ENCODE measurements at regions not wholly inside any gene's neighbourhood (a gene's known extent, or its start where the extent isn't known, plus 50 kb on each side); places are given as distances from the start of the nearest gene placed in this dataset.

- Histone ChIP-seq H3K4me3 (ENCODE audit: low read depth, low read length) (no peak overlapping the region), H3K36me3 (ENCODE audit: control insufficient read depth, insufficient read depth, low read length) (no peaks in the 10 kb centered on the region), H3K9me3 (no peaks in the 10 kb centered on the region), H3K4me1 (peaks cover 4% of the 10 kb centered on the region; the same call in 1 of the 2 replicates), H3K27me3 (replicated peaks; ENCODE audit: control insufficient read depth, insufficient read depth, low read length) (no peaks in the 10 kb centered on the region)
- intact Hi-C loops (cut with micrococcal nuclease; ENCODE audit: unreplicated experiment): loop anchor here (1.0 kb wide), 1 partner anchor 92 kb away; no protein-coding TSS in a partner anchor
- no peak overlapping the region for H3K27ac Mint-ChIP-seq (ENCODE audit: unreplicated experiment)
- no peaks in the 10 kb centered on the region for H3K36me3 Mint-ChIP-seq (ENCODE audit: insufficient read depth, unreplicated experiment)
- no peaks in the 10 kb centered on the region for H3K27me3 Mint-ChIP-seq (ENCODE audit: insufficient read depth, unreplicated experiment)
- ChIA-PET POLR2A (no interaction called here), CTCF (interaction anchor here (0.7 kb wide), 1 partner anchor 57 kb away, joined by 4 read pairs; the partner anchor contains the start of gene LRAT)
- BruUV-seq (replicated peaks): no TSS peak
- peak in 1 of 2 experiments; percentile 32 for TF ChIP-seq CTCF (IDR thresholded peaks at IDR 0.05; ENCODE audit: insufficient read depth in 1 of 2, low read depth in 1 of 2, low read length in 1 of 2, severe bottlenecking in 1 of 2, unreplicated experiment in 1 of 2)
- no peak for DNase-seq
- no peak overlapping the region for H3K4me3 Mint-ChIP-seq (ENCODE audit: unreplicated experiment)
- no peaks in the 10 kb centered on the region for H3K9me3 Mint-ChIP-seq (ENCODE audit: unreplicated experiment)
- peaks cover 11% of the 10 kb centered on the region for H3K4me1 Mint-ChIP-seq (ENCODE audit: low read depth, unreplicated experiment)
Measured at GRCh38 chr4:154686838-154687237, 57.0 kb upstream of the LRAT start.

GRCh38 chr4:154687840-154688239 is 56.0 kb upstream of the LRAT start:
- no peaks in the 10 kb centered on the region for H3K27me3 Mint-ChIP-seq (ENCODE audit: insufficient read depth, unreplicated experiment)
- Histone ChIP-seq H3K9me3 (no peaks in the 10 kb centered on the region), H3K4me1 (peaks cover 4% of the 10 kb centered on the region; the same call in 1 of the 2 replicates), H3K36me3 (ENCODE audit: control insufficient read depth, insufficient read depth, low read length) (no peaks in the 10 kb centered on the region), H3K27me3 (replicated peaks; ENCODE audit: control insufficient read depth, insufficient read depth, low read length) (no peaks in the 10 kb centered on the region), H3K4me3 (ENCODE audit: low read depth, low read length) (no peak overlapping the region)
- no peak for TF ChIP-seq CTCF (IDR thresholded peaks at IDR 0.05; ENCODE audit: insufficient read depth in 1 of 2, low read depth in 1 of 2, low read length in 1 of 2, severe bottlenecking in 1 of 2, unreplicated experiment in 1 of 2)
- no peak overlapping the region for H3K4me3 Mint-ChIP-seq (ENCODE audit: unreplicated experiment)
- intact Hi-C loops (cut with micrococcal nuclease; ENCODE audit: unreplicated experiment): no loop called here
- peaks cover 11% of the 10 kb centered on the region for H3K4me1 Mint-ChIP-seq (ENCODE audit: low read depth, unreplicated experiment)
- no peak overlapping the region for H3K27ac Mint-ChIP-seq (ENCODE audit: unreplicated experiment)
- BruUV-seq (replicated peaks): no TSS peak
- POLR2A ChIA-PET: no interaction called here
- H3K9me3 Mint-ChIP-seq (ENCODE audit: unreplicated experiment): no peaks in the 10 kb centered on the region
- H3K36me3 Mint-ChIP-seq (ENCODE audit: insufficient read depth, unreplicated experiment): no peaks in the 10 kb centered on the region
- no peak for DNase-seq
- CTCF ChIA-PET: no interaction called here

GRCh38 chr4:154691229-154691628 is 52.6 kb upstream of the LRAT start:
- H3K36me3 ChIP-seq (ENCODE audit: control insufficient read depth, insufficient read depth, low read length): no peaks in the 10 kb centered on the region
- H3K27me3 ChIP-seq (replicated peaks; ENCODE audit: control insufficient read depth, insufficient read depth, low read length): no peaks in the 10 kb centered on the region
- H3K4me3 Mint-ChIP-seq (ENCODE audit: unreplicated experiment): no peak overlapping the region
- no peak overlapping the region for H3K27ac Mint-ChIP-seq (ENCODE audit: unreplicated experiment)
- peaks cover 6% of the 10 kb centered on the region for H3K27me3 Mint-ChIP-seq (ENCODE audit: insufficient read depth, unreplicated experiment)
- no peaks in the 10 kb centered on the region for H3K9me3 ChIP-seq
- no peaks in the 10 kb centered on the region for H3K36me3 Mint-ChIP-seq (ENCODE audit: insufficient read depth, unreplicated experiment)
- no peak overlapping the region for H3K4me3 ChIP-seq (ENCODE audit: low read depth, low read length)
- no TSS peak for BruUV-seq (replicated peaks)
- H3K4me1 Mint-ChIP-seq (ENCODE audit: low read depth, unreplicated experiment): peaks cover 11% of the 10 kb centered on the region
- intact Hi-C loops (cut with micrococcal nuclease; ENCODE audit: unreplicated experiment): no loop called here
- ChIA-PET POLR2A (no interaction called here), CTCF (no interaction called here)
- no peak for TF ChIP-seq CTCF (IDR thresholded peaks at IDR 0.05; ENCODE audit: insufficient read depth in 1 of 2, low read depth in 1 of 2, low read length in 1 of 2, severe bottlenecking in 1 of 2, unreplicated experiment in 1 of 2)
- H3K9me3 Mint-ChIP-seq (ENCODE audit: unreplicated experiment): no peaks in the 10 kb centered on the region
- DNase-seq: no peak
- peaks cover 4% of the 10 kb centered on the region; the same call in 1 of the 2 replicates for H3K4me1 ChIP-seq

Data from Caco-2 (cell line).